ENCODE measurements at regions not wholly inside any gene's neighbourhood (a gene's known extent, or its start where the extent isn't known, plus 50 kb on each side); places are given as distances from the start of the nearest gene placed in this dataset.

- TF ChIP-seq CTCF (IDR thresholded peaks at IDR 0.05): no peak
- no peak for ATAC-seq (ENCODE audit: low FRiP score)
- no peak for DNase-seq (ENCODE audit: low spot score)
Measured at GRCh38 chr2:222146488-222146887, 152.3 kb downstream of the PAX3 start.

DNA sequence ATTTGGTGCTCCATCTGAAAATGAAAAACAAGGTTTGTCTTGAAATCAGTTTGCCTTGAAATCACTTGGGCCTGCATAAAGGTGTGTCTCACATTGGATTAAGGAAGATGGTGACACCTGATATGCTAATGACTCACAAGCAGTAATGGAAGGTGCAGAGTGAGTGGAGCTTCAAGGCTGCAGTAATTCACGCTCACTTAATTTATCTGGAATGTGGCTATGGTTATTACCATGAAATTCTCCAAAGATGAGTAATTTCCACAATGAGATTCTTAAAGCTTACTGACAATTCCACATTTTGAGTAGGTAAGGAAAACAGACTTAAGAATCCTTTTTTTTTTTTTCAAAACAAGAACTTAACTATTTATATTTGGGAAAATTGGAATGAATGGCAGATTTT, 156.8 kb downstream of the PAX3 start:
- TF ChIP-seq CTCF (IDR thresholded peaks at IDR 0.05): no peak
- DNase-seq (ENCODE audit: low spot score) (no peak), ATAC-seq (ENCODE audit: low FRiP score) (no peak)

GRCh38 chr2:222136106-222136630, 162.6 kb downstream of the PAX3 start:
- TF ChIP-seq CTCF (IDR thresholded peaks at IDR 0.05): no peak
- ATAC-seq (ENCODE audit: low FRiP score) (no peak), DNase-seq (ENCODE audit: low spot score) (no peak)

GRCh38 chr2:222134654-222135053, 164.1 kb downstream of the PAX3 start:
- ATAC-seq (ENCODE audit: low FRiP score) (no peak), DNase-seq (ENCODE audit: low spot score) (no peak)
- TF ChIP-seq CTCF (IDR thresholded peaks at IDR 0.05): no peak

- no peak for TF ChIP-seq CTCF (IDR thresholded peaks at IDR 0.05)
- DNase-seq (ENCODE audit: low spot score) (no peak), ATAC-seq (ENCODE audit: low FRiP score) (no peak)
Measured at GRCh38 chr2:222133897-222134296, 164.9 kb downstream of the PAX3 start.

GRCh38 chr2:222130855-222131254, 167.9 kb downstream of the PAX3 start:
- no peak for ATAC-seq (ENCODE audit: low FRiP score)
- DNase-seq (ENCODE audit: low spot score): no peak
- TF ChIP-seq CTCF (IDR thresholded peaks at IDR 0.05): no peak

DNA sequence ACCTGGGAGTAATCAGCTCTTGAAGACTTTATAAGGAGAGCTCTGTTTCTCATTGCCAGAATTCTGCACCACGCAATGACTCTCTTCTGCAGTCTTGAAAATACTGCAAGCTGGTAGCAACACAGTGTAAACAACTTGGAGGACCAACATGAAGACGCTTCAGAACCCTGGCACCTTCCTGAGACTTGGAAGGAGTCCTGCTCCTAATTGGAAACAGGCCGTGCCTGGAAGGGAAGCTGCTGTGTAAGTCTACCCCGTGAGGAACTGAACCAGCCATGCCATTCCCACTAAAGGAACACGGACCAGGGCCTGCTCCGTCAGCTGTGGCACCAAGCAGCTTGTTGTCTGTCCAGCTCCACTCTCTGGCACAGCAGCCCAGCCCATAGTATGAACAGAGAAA, 171.1 kb downstream of the PAX3 start:
- DNase-seq (ENCODE audit: low spot score) (no peak), ATAC-seq (ENCODE audit: low FRiP score) (no peak)
- TF ChIP-seq CTCF (IDR thresholded peaks at IDR 0.05): no peak

All from omental fat pad (tissue), 3 donors.